ENCODE measurements at regions not wholly inside any gene's neighbourhood (a gene's known extent, or its start where the extent isn't known, plus 50 kb on each side); places are given as distances from the start of the nearest gene placed in this dataset.

- no peak overlapping the region for H3K4me3 ChIP-seq (ENCODE audit: low read depth, low read length)
- DNase-seq (ENCODE audit: low read depth): no peak
- TF ChIP-seq CTCF (conservative IDR thresholded peaks at IDR 0.05; ENCODE audit: low read depth, low read length): no peak
Measured at GRCh38 chr21:24829397-24829796, 777.9 kb downstream of the MRPL39 start.

- no peak for DNase-seq (ENCODE audit: low read depth)
- H3K4me3 ChIP-seq (ENCODE audit: low read depth, low read length): no peak overlapping the region
- TF ChIP-seq CTCF (conservative IDR thresholded peaks at IDR 0.05; ENCODE audit: low read depth, low read length): no peak
Measured at GRCh38 chr21:24826822-24827221, 780.5 kb downstream of the MRPL39 start.

GRCh38 chr21:24825348-24825747 lies 781.9 kb downstream of the MRPL39 start:
- no peak overlapping the region for H3K4me3 ChIP-seq (ENCODE audit: low read depth, low read length)
- no peak for DNase-seq (ENCODE audit: low read depth)
- TF ChIP-seq CTCF (conservative IDR thresholded peaks at IDR 0.05; ENCODE audit: low read depth, low read length): no peak

- TF ChIP-seq CTCF (conservative IDR thresholded peaks at IDR 0.05; ENCODE audit: low read depth, low read length): no peak
- no peak overlapping the region for H3K4me3 ChIP-seq (ENCODE audit: low read depth, low read length)
- DNase-seq (ENCODE audit: low read depth): no peak
Measured at GRCh38 chr21:24824209-24824608, 783.1 kb downstream of the MRPL39 start.

GRCh38 chr21:24823247-24823646 lies 784.0 kb downstream of the MRPL39 start:
- DNase-seq (ENCODE audit: low read depth): no peak
- no peak for TF ChIP-seq CTCF (conservative IDR thresholded peaks at IDR 0.05; ENCODE audit: low read depth, low read length)
- H3K4me3 ChIP-seq (ENCODE audit: low read depth, low read length): no peak overlapping the region

- no peak for DNase-seq (ENCODE audit: low read depth)
- no peak for TF ChIP-seq CTCF (conservative IDR thresholded peaks at IDR 0.05; ENCODE audit: low read depth, low read length)
- H3K4me3 ChIP-seq (ENCODE audit: low read depth, low read length): no peak overlapping the region
Measured at GRCh38 chr21:24785033-24785432, 822.2 kb downstream of the MRPL39 start.

GRCh38 chr21:24781146-24781545 lies 826.1 kb downstream of the MRPL39 start:
- TF ChIP-seq CTCF (conservative IDR thresholded peaks at IDR 0.05; ENCODE audit: low read depth, low read length): no peak
- no peak for DNase-seq (ENCODE audit: low read depth)
- no peak overlapping the region for H3K4me3 ChIP-seq (ENCODE audit: low read depth, low read length)
